M059J (cell line): ENCODE measurements at regions not wholly inside any gene's neighbourhood (a gene's known extent, or its start where the extent isn't known, plus 50 kb on each side); places are given as distances from the start of the nearest gene placed in this dataset.
"Not testable (repeated sequence)": the region's sequence is repeated elsewhere in the genome, so short reads cannot be mapped to it uniquely, and the experiment has no call there.

Experiments
- DNase-seq: peaks from one replicate; pipeline ENCODE4 v3.0.0-alpha.2; 2012; ENCODE audit warnings: low read depth

DNA sequence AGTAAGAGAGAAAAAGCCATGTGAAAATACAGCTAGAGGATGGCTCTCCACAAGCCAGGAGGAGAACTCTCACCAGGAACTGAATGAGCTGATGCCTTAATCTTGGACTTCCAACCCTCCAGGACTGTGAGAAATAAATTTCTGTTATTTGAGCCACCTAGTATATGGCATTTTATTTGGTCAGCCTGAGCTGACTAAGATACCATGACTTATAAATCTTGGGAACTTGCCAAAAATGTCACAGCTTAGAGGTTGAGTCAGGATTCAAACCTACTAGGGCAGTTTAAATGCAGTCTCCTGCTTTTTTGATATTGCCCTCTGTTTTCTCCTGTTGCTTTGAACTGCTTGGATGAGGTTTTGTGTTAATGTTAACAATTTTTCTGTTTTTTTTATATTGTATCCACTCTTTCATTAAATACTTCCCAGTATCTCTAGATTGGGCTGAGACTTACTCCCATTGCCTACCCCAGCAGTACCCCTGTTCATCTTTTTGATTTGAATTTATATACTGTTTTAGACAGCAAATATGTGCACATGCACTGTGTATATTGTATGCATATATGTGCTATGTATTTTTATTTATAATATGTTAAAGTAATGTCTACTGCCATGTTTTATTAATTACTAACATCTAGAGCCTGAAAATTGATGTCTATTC, 1223.2 kb downstream of the OTOL1 start:
- DNase-seq: peak; percentile 86

DNA sequence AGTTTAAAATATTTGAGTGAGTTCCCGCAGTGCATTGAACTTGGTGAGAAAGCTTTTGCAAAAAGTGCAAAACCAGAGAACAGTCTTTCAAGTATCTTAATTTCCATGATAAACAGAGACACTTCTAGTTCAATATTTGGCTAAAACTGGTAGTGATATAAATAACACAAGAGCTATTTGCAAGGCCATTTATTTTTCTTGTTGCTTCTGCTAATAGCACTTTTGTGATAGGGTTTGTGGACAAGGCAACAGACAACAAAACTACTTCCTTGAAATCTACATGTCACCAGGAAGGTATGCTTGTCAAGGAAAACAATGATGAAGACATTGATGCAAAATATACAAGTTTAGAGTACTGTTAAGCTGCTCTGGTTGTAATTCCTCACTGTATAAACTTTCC, 1225.1 kb downstream of the OTOL1 start:
- no peak for DNase-seq

DNA sequence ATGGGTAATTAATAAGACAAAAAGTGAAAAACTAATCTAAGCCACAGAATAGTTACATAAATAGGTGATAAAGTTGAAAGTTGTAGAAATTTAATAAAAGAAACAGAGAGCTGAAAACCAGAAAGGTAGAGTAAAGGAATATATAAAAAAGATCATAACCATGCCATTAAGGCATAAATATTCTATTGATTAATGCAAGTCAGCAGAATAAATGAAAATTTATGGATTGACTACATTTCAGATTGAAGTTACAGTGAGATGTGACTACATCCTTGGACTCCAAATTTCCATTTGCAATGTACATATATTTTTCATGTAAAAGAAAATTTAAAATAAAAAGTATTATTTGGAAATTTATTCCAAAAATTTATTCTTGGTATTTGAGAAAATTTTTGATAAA, 1225.7 kb downstream of the OTOL1 start:
- DNase-seq: no peak

DNA sequence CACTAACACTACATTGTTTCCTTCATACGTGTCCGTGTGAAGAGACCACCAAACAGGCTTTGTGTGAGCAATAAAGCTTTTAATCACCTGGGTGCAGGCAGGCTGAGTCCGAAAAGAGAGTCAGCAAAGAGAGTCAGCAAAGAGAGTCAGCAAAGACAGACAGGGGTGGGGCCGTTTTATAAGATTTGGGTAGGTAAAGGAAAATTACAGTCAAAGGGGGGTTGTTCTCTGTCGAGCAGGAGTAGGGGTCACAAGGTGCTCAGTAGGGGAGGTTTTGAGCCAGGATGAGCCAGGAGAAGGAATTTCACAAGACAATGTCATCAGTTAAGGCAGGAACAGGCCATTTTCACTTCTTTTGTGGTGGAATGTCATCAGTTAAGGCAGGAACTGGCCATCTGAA, 1226.2 kb downstream of the OTOL1 start:
- DNase-seq: not testable (repeated sequence)

DNA sequence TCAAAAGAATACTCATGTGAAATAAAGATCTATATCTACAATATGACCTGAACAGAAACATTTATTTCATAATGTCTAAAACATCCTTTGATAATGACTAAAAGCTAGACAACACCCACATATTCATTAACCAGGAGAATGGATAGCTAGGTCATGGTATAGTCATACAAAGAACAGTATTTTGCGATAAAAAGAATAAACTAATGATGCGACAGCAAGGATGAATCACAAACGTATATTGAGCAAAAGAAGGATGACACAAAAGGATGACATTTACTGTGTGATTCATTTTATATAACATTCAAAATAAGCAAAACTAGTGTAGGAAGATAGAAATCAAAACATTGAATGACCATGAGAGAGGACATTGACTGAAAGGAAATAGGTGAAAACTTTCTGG, 1233.1 kb downstream of the OTOL1 start:
- DNase-seq: no peak

DNA sequence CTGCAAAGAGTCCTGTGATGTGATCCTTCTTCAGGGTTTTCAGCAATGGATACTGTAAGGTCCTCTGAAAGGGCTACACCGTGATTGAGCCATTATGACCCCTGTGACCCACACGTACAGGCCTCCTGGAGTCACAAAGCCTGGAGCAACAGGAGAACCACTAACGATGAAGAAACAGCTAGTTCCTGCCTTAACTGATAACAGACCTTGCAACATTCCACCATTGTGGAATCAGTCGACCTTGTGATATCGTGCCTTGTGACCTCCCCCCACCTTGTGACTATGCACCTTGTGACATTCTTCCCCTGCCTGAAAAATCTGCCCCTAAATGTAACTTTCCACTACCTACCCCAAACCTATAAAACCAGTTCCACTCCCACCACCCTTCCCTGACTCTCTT, 1235.4 kb downstream of the OTOL1 start:
- DNase-seq: not testable (repeated sequence)

DNA sequence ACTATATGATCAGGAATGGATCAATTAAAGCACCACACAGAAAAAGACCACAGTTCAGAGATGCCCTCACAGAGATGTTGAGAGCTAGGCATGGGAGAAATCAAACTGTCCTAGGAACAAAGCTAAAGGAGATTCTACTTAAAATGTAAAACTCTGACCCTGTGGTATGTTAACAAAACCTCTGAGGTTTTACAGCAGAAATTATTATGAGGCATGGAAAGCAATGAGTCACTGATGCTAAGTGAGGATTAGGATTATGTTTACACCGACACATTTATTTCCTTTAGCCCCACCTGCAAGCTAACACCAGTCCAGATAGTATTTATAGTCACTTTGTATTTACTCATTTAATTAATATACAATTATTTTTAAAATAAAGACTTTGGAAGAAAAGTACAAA, 1242.2 kb downstream of the OTOL1 start:
- peak; percentile 20 for DNase-seq

DNA sequence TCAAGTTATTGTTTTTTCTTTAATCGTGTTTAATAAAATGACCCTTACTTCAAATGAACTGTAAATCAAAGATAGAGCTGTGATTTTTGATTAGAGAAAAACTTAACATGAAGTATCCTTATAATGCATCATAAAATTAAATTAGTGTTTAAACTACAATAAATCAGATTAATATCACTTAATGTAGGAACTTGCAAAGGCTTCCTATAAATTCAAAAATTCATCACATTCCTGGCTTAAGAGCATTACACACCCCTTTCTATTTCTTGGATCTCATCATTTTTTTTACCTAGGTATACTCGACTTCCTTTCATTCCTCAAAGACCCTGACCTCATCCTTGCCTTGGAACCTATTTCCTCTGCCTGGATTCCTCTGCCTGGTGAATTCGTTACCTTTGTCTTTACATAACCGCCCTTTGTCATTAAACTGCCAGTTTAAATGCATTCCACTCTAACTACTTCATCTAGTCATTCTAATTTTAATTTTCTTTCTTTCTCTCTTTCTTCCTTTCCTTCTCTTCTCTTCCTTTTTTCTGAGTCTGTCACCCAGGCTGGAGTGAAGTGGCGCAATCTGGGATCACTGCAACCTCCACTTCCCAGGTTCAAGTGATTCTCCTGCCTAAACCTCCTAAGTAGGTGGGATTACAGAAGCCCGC, 1244.5 kb downstream of the OTOL1 start:
- no peak for DNase-seq

DNA sequence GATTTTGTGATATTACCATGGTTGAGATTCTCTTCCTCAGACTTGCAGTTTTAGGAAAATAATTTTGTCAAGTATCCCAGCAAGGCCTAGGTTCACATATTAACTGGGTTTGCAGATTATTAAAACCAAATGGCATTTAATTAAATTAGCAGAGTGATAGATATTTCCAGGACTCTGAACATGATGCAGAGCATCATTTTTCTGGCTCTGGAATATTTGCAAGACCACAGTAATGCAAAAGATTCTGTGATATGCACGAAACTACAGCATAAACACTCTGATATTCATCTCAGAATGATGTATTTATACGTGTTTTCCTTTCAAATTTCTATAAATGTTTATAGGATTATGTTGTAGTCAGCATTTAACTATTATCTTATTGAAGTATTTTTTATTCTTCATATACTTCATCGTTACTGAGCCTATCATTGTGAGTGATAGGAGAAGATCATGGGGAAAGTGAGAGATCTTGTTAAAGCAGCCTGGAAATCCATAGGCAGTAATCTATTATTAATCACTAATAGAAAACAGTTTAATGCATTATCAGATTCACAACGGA, 1245.6 kb downstream of the OTOL1 start:
- DNase-seq: no peak

GRCh38 chr3:162743091-162743490, 1246.5 kb downstream of the OTOL1 start:
- DNase-seq: no peak

- no peak for DNase-seq
Observed at GRCh38 chr3:162760789-162761188, 1264.2 kb downstream of the OTOL1 start.

- no peak for DNase-seq
Observed at GRCh38 chr3:162764051-162764807, 1267.6 kb downstream of the OTOL1 start.

GRCh38 chr3:162764808-162765071, 1268.1 kb downstream of the OTOL1 start:
- no peak for DNase-seq

DNA sequence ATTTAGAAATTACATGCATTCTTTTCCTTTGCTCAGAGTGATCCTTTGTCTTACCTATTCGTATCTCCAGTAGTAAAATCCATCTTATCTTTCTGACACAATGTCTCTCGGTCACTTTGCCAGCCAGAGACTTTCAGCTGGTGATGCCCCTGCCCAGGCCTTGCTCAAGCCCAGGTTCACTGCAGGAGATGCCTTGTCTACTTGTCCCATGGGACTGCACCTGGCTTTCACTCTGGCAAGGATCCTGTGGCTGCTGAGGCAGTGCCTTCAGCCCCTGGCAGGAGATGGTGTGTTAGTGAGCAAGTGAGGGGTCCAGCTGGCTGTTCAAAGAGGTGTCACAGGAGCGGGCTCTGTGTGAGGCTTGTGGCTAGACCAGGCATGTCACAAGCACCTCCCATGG, 1268.9 kb downstream of the OTOL1 start:
- DNase-seq: no peak

- DNase-seq: peak; percentile 41
Observed at GRCh38 chr3:162769564-162769963, 1273.0 kb downstream of the OTOL1 start.

DNA sequence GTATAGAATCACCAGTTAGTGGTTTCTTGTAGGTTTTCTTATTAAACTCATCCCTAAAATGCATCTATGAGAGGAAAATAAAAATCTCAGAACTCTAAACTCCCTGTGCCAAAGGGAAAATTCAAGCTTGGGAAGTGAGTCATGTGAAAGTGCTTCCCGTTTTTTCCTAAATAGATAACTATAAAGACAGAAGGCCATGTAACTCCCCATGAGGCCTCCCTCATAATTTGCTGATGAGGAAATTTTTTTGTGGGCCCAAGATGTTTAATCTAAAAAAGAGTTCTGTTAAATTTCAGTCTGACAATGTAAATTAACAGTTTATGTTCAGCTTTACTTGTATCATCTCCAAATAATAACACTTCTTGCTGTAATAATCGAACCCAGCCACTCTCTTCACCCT, 1273.9 kb downstream of the OTOL1 start:
- no peak for DNase-seq

DNA sequence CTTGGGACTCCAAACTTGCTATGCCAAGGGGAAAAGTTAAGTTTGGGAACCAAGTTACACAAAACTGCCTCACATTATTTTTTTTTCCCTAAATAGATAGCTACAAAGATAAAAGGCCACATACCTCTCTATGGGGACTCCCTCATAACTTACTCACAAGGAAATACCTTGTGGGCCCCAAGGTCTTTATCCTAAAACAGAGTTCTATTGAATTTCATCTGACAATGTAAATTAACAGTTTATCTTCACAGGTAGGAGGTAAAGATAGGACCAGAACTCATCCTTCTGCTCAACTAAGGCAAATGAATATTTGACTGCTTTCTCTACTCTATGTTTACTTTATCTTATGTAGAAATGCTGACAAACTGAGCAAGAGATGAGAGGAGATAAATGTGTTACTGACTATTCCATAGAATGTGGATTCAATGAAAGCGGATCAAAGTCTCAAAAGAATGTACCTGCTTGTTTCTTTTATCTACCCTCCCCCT, 1278.0 kb downstream of the OTOL1 start:
- no peak for DNase-seq

- DNase-seq: no peak
Observed at GRCh38 chr3:162776148-162776547, 1279.5 kb downstream of the OTOL1 start.

DNA sequence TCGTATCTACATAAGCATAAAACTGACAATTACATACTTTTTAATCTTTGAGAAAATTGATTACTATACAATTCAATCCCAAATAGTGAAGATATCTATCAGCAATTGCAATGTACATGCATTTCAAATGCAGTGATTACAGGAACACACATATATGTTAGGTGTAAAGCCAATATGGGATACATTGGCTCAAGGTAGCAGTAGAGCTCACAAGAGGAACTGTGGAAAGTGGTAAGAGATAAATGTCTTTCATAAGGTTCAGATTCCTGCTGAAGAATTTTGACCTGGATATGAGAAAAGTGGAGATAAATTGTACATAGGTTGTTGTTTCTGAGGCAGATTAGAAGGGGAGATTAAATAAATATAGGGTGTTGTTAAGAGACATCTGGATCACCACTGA, 1280.5 kb downstream of the OTOL1 start:
- DNase-seq: no peak

DNA sequence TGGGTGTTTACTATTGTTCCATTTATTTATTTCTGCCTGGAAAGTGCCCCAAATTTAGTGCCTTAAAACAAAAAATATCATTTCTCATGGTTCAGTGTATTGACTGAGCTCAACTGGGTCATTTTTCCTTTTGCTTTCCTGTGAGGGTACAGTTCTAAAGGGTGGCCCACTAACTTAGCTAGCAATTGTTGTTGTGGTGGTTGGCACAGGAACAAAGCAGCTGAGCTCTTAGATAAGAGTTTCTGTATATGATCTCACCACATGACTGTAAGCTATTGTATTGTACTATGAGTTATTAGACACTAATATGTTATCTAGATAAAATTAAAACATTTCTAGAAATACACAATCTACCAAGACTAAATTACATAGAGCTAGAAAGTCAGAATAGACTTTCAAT, 1283.7 kb downstream of the OTOL1 start:
- DNase-seq: no peak

DNA sequence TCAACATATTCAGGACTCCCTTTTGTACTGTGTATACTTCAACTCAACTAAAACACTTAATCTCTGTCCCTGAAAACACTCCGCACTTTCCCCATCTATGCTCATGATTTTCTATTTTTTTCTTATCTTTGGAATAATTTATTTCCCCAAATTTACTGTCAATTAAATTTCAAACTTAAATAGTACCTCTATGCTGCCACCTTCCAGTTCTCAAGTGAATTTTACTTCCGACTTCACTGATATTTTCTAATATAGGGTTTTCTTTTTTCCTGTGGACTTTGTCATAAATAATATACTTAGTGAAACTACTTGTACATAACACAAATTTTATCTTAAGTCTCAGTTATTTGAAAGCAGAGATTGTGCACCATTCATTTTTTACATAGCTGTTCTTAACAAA, 1303.3 kb downstream of the OTOL1 start:
- DNase-seq: no peak

GRCh38 chr3:162802228-162802965, 1305.8 kb downstream of the OTOL1 start:
- DNase-seq: no peak
